ENCODE measurements at regions not wholly inside any gene's neighbourhood (a gene's known extent, or its start where the extent isn't known, plus 50 kb on each side); places are given as distances from the start of the nearest gene placed in this dataset.

GRCh38 chr13:112143046-112143752, 76.2 kb downstream of the SOX1 start:
- DNase-seq (no peak), ATAC-seq (peak in 1 of 2 donors; percentile 37)
- no peak overlapping the region for H3K4me3 ChIP-seq
- intact Hi-C loops (cut with DNase I): no loop called here
- H3K9me3 ChIP-seq: no peaks in the 10 kb centered on the region
- H3K27ac ChIP-seq: no peak overlapping the region
- TF ChIP-seq CTCF (IDR thresholded peaks at IDR 0.05): no peak
- H3K36me3 ChIP-seq: no peaks in the 10 kb centered on the region
- no peaks in the 10 kb centered on the region for H3K4me1 ChIP-seq
- no peaks in the 10 kb centered on the region for H3K27me3 ChIP-seq (ENCODE audit: low read depth)

- ATAC-seq (peak in 1 of 2 donors; percentile 11), DNase-seq (no peak)
- intact Hi-C loops (cut with DNase I): no loop called here
- H3K9me3 ChIP-seq: no peaks in the 10 kb centered on the region
- no peaks in the 10 kb centered on the region for H3K27me3 ChIP-seq (ENCODE audit: low read depth)
- H3K4me1 ChIP-seq: no peaks in the 10 kb centered on the region
- H3K36me3 ChIP-seq: no peaks in the 10 kb centered on the region
- TF ChIP-seq CTCF (IDR thresholded peaks at IDR 0.05): no peak
- no peak overlapping the region for H3K27ac ChIP-seq
- H3K4me3 ChIP-seq: no peak overlapping the region
Observed at GRCh38 chr13:112143753-112144615, 77.0 kb downstream of the SOX1 start.

- DNase-seq (no peak), ATAC-seq (no peak)
- Histone ChIP-seq H3K4me1 (no peaks in the 10 kb centered on the region), H3K9me3 (no peaks in the 10 kb centered on the region), H3K36me3 (no peaks in the 10 kb centered on the region), H3K4me3 (no peak overlapping the region), H3K27me3 (ENCODE audit: low read depth) (no peaks in the 10 kb centered on the region), H3K27ac (no peak overlapping the region)
- intact Hi-C loops (cut with DNase I): no loop called here
- TF ChIP-seq CTCF (IDR thresholded peaks at IDR 0.05): no peak
Observed at GRCh38 chr13:112144616-112145550, 77.9 kb downstream of the SOX1 start.

- no peaks in the 10 kb centered on the region for H3K27me3 ChIP-seq (ENCODE audit: low read depth)
- intact Hi-C loops (cut with DNase I): no loop called here
- TF ChIP-seq CTCF (IDR thresholded peaks at IDR 0.05): no peak
- DNase-seq: no peak
- ATAC-seq: no peak
- no peaks in the 10 kb centered on the region for H3K9me3 ChIP-seq
- H3K27ac ChIP-seq: no peak overlapping the region
- H3K4me3 ChIP-seq: no peak overlapping the region
- H3K4me1 ChIP-seq: no peaks in the 10 kb centered on the region
- no peaks in the 10 kb centered on the region for H3K36me3 ChIP-seq
Observed at GRCh38 chr13:112145551-112146360, 78.8 kb downstream of the SOX1 start.
